Posterior cingulate gyrus (tissue), 11 donors: ENCODE measurements at regions not wholly inside any gene's neighbourhood (a gene's known extent, or its start where the extent isn't known, plus 50 kb on each side); places are given as distances from the start of the nearest gene placed in this dataset.

Source experiments
- DNase-seq, 10 donors: peaks; one replicate each; pipeline versions ENCODE4 v3.0.0 to v3.0.0-alpha.2; 2020 to 2021; ENCODE audit warnings: mixed read lengths in 3 of 10
- intact Hi-C: fragments of 100-400 bp; cut with DNase I; formaldehyde crosslinking; loops from one replicate; pipeline ENCODE4 v1.15.1; 2023

DNA sequence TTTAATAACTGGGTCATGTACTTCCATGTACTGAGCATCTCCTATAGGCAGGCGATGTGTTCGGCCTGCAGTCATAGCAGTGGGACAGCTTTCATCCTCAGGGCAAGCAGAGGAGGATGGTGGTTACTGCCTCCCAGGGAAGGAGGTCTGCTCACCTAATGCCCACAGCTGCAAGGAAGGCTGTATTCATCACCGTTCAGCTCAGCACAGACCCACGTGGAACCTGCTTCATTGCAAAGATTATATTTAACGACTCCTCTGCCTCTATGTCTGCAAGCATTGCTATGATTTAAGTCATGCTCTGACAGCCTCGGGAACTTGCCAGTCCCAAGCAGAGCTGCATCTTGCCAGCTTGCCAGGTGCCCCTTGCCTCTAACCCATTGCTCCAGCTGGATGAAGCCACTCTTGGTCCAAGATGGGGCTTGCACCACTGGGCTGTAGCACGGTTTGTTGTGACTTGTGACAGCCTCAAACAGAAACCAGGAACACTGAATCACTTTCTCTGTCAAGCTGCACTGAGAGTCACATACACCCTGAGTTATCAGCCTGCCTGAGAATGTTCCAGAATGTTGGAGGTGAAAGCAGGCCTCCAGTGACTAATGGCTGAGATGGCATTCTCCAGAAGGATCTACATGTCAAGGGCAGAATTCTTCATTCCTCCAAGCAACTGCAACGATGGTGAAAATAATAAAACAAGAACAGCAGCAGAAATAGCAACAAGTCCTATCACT, 651.1 kb upstream of the ID2 start:
- intact Hi-C loops = no loop called here
- no peak for DNase-seq

DNA sequence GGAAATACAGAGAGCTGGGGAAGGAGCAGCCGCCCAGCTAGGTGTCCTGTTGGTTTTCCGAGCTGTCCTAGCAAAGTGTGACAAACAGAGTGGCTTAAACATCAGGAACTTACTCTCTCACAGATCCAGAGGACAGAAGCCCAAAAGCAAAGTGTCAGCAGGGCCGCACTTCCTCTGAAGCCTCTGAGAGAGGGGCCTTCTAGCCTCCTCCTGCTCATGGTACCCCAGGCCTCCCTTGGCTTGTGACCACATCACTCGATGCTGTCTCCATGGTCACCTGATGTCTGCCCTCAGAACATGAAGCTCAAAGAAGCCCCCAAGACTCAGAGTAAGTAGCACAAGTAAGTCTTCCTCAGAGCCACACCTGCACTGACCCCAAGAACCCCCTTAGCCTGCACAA, 650.5 kb upstream of the ID2 start:
- no peak for DNase-seq
- intact Hi-C loops = no loop called here

DNA sequence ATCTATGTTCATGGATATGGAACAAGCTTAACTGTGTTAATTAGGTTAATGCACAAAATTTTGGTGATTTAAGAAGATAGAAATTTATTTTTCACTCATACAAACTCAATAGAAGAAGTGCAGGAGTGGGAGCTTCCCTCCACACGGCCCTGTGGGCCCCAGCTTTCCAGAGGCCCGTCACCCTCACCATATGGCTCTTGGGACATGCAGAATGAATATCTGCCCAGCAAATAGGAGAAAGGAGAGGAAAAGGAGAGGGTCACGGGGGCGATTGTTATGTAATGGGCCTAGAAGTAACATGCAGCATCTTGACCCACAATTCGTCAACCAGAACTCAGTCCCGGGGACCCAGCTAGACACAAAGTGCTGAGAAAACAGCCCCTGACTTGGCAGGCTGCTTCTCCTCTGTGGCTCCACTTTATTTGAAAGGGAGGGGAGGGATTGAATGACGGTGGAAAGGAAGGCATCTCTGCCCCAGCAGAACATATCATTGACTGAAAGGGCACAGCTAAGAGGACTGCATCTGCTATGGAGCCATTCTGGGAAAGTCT, 648.2 kb upstream of the ID2 start:
- DNase-seq = no peak
- intact Hi-C loops = no loop called here

DNA sequence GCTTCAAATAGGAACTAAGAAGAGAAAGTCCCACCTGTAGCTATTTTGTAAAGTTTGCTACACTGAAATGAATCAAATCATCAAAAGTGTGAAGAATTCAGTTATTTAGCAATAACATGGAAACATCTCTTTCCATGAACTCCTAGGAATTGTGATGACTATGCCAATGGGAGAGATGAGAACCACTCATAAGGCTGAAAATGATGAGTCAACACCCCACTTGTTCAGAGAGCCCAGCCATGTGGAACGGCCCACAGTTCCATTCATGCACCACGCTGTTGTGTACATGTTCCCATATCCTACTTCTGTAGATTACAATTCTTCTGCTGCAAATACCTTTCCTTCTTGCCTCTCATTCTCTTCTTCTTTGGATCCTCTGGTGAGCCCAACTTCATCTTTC, 645.5 kb upstream of the ID2 start:
- intact Hi-C loops = no loop called here
- DNase-seq = no peak

DNA sequence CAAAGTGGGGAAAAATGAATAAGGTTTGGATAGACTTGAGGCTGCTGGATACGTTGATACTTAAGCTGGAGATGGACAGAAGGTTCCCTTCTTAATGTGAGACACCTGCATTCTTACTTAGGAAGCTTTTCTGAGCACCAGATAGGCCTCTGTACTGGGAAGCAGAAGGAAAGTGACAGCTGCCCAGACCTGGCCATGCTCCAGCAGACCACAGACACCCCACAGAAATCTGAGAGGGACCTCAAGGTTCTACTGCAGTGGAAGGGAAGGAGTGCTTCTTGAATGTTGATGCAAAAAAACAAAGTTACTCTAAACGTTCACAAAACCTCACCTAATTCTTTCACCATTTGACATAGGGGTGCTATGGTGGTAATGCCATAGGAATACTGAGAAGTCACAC, 642.1 kb upstream of the ID2 start:
- intact Hi-C loops = no loop called here
- DNase-seq = no peak

DNA sequence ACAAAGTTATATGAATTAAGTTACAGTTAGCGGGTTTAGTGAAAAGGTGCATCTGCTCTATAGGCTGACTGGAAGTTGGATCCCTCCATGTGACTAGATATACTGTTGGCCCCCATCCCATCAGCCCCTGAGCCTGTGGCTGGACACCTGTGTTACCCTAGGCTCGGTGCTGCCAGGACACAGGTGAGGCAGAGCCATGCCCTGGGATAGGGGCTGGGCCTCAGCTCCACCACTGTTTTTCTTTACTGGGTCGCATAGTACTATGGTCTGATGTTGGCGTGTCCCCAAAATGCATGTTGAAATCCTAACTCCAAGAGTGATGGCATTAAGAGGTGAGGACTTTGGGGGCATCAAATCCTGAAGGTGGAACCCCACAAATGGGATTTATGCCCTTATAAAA, 638.6 kb upstream of the ID2 start:
- DNase-seq = no peak
- intact Hi-C loops = no loop called here

DNA sequence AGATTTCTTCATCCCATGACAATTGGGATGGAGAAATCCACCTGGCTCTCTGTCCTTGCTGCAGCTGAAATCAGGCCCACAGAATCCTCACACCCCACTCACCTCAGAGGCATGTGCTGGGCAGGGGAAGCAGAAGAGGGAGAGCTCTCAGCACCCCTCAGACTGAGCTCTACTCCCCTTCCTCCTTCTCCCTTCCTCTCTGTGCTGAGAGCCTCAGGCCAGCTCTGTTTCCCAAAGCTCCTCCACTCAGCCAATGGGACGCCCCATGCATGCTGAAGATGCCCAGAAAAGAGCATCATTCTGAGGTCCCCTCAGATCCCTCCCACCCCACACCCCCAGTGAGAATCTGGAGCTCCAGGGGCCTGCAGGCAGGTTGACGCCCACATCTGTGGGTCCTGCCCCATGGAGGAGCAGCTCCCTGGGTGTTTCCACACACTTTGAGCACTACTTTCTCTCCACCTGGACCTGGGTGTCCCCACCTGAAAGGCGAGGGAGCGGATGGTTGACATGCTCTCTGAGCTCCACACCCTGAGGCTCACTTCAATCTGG, 637.7 kb upstream of the ID2 start:
- no peak for DNase-seq
- intact Hi-C loops = no loop called here

DNA sequence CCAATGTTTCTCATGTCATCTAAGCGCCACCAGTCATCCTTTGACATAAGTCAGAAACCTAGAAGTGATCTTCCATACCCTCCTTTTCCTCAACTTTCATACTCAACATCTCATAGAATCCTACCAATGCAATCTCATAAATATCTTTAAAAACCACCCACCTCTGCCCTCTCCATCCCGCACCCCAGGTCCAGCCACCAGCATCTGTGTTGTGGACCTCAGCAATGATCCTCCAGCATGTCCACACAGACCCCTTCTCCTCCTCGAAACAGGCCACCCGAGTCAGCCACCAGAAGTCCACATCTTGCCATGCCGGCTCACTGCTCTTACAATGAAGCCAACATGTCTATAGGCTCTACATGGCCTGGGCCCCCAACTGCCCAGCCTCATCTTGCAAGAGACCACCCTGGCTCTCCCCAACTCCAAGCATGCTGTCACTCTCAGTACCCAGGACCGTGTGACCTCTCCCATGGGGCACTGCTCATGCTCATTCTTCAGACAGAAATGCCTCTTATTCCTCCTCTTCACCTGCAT, 636.7 kb upstream of the ID2 start:
- DNase-seq = no peak
- intact Hi-C loops = no loop called here

DNA sequence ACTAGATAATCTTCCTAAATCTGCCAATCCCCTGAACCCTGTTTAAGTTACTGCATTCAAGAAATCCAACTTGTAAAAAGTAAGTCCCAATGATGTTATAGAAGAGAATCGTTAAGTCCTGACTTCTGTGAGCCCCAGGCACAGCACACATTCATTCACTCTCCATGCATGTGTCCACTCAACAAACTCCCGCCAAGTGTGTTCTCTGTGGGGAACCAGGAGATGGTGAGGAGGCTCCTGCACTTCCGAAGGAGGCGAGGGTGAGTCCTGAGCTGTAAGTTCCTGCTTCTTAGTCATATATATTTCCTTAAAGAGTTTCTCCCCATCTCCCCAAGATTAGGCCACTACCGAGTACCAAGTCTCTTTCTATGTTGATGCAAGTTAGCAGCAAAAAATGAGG, 635.0 kb upstream of the ID2 start:
- DNase-seq = no peak
- intact Hi-C loops = no loop called here

DNA sequence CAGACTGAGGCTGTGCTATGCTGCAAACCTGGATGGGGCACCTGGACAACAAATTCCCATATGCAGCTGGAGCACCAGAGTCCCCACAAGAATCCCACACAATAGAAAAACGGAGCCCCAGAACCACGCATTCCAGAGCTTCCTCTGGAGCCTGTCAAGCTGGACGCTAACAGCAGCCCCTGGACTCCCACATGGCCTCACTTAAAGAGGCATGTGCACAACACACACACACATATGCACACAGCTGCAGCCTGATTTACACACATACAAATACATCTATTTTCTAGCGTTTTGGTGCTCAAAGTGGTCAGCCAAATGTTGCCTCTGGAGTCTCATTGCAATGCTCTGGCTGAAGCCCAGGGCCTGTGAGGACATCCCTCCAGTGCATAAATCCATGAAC, 632.7 kb upstream of the ID2 start:
- intact Hi-C loops = no loop called here
- DNase-seq = no peak

DNA sequence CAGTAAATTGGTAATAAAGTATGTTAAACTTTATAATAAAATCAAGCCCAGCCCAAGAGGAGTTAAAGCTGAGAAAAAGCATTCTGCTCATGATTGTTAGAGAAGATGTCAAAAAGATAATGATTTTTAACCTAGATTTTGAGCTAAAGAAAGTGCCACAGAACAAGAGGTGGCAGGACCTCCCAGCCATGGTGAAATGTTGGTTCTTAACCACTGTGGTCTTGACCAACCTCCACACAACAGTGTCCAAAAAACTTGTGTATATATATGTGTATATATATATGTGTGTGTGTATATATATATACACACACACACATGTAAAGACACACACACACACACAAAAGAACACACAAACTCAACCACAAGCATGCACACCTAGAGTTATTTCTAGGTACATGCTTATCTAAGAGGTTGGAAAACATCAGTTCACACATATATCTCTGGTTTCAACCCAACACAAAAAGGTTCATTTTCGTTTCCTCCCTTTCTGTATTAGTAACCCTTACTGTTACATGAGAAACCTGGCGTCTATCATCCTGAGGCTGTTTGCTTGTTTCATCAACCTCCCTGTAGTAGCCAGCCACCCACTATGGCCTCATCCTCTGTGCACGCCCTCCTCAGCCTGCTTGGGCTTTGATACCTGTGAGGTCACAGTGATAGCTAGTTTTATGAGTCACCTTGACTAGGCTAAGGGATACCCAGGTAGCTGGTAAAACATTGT, 631.8 kb upstream of the ID2 start:
- no peak for DNase-seq
- intact Hi-C loops = no loop called here

DNA sequence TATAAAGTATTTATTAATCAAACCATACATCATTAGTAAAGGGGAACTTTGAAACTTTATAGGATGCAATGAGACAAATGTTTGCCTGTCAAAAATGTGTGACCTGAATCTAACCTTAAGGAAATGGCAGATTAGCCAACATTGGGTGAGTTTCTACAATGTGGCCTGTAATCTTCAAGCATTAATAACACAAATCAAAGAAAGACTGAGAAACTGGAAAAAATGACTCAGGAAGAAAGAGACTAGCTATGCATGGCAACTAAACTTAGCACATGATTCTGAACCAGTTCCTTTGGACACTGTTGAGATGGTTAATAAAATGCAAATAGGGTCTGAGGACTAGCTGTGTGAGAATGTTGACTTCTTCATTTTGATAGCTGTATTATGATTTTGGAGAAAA, 628.6 kb upstream of the ID2 start:
- intact Hi-C loops = no loop called here
- no peak for DNase-seq

DNA sequence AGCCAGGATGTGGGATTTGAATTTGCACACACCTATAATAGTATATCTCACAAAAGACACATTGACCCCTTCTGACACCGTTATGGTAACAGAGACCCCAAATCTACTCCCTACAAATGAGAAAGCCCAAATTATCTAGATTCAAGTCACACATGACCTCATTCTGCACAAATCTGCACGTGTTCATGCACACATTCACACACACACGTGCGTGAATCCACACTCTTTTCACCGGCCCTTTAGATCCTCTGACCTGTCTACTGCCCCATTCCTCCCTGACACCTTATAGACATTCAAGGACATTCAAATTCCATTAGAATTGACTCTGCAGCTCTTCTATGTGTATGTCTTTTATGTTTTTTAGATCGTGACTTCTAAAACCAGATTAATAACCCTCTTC, 627.8 kb upstream of the ID2 start:
- intact Hi-C loops = no loop called here
- DNase-seq = no peak

DNA sequence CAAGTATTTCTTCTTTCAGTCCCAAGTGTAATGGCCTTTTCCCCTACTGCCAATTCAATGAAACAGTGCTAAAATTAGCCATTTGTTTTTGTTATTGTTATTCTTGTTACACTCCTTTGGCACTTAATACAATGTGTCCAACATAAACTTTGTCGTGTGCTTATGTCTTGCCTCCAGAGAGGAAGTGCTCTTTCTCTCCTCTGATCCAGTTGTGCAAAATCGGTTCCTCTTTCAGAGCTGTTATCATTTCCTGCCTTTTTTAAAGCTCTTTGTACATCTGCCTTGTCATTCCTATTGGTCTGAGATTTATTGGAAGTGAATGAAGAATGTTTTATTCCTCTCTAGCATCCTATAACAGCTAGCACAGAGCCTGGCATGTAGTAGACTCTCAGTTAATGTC, 623.2 kb upstream of the ID2 start:
- no peak for DNase-seq
- intact Hi-C loops = no loop called here

DNA sequence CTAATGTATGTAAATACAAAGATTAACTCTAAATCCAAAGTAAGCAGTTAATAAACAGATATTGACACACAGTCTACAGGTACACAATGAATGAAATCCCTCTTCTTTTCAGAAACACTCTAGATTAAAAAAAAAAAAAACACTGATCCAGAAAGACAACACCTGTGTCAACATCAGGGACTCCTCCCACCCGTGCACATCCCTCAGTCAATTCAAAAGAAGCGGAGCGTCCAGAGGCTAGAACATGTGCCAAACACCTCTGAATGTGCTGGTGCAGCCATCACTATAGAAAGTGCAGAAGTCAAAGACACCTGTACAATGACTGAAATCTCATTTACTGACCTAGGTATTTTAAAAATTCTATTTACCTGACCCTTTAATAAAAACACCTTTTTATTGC, 622.6 kb upstream of the ID2 start:
- intact Hi-C loops = no loop called here
- no peak for DNase-seq

DNA sequence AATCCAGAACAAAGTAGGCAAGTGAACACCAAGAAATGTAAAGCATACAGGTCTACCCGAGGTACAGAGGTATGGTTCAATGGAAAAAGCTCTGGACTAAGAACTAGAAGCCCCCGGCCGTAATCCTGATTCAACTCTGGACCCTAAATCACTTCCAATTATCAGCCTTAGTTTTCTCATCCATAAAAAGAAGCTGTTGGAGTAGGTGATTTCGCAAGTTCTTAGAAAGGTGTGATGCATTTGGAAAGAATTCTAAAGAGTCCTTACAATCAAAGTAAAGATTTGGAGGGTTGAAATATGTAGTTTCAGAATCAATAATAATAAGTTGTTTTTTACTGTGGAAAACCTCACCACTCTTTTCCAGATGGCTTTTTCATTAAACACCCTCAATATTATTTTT, 622.1 kb upstream of the ID2 start:
- no peak for DNase-seq
- intact Hi-C loops = no loop called here

DNA sequence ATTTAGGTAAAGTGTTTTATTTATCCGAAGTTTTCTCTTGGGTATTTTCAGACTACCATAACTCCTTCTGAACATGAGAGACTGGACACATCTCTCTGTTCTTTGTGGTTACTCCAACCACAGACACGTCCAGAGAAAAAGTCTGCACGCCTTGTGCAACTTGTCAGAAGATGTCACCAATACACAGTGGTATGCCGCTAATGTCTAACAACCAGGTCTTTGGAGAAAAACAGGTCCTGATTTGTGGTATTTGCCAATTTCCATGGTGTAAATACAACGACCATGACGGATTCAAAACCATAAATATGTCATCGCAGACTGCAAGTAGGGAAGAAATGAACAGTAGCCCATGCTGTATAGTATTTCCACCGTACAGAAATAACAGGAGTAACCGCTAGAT, 620.6 kb upstream of the ID2 start:
- intact Hi-C loops = no loop called here
- DNase-seq = no peak

DNA sequence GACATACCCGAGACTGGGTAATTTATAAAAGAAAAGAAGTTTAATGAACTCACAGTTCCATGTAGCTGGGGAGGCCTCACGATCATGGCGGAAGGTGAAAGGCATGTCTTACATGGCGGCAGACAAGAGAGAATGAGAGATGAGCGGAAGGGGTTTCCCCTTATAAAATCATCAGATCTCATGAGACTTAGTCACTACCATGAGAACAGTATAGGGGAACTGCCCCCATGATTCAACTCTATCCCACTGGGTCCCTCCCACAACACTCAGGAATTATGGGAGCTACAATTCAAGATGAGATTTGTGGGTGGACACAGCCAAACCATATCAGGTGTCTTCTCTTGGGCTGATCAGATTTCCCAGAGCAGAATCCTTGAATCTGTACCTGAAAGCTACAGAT, 617.3 kb upstream of the ID2 start:
- intact Hi-C loops = no loop called here
- no peak for DNase-seq

DNA sequence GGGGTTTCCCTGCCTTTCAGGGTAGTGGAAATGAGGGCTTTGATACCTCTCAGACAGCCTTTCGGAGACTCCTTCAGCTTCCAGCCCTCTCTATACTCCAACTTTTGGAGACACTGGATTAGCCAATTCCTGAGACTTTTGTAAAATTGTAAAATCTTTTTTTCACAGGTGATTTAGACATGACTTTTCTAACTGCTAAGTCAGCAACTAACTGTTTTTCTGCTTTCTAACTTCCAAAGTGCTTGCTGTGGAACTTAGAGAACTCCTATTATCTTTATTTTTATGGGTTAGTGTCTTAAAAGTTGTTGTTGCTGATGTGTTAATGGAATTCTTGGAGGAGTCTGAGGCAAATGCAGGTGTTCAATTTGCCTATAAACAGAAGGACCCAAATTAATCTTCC, 616.7 kb upstream of the ID2 start:
- DNase-seq = no peak
- intact Hi-C loops = no loop called here

DNA sequence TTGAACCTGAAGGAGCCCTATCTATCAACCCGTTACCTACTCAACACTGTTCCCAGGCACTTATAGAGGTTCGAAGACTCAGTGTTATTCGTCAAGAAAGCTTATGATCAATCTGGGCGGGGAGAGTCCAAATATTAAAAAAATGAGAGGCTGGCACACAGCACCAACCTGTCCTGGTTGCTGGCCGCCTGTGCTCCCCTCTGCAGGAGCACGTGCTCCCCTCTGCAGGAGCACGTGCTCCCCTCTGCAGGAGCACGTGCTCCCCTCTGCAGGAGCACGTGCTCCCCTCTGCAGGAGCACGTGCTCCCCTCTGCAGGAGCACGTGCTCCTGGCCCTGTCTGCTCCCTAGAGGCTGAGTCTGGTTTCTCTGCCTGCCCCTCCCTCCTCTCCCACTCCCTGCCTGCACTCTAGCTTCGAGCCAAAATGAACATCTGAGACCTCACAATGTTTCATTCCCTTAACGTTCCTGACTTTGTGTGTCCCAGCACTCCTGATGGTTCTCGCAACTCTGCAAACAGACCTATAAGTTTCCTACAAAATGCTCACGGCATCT, 614.0 kb upstream of the ID2 start:
- DNase-seq = no peak
- intact Hi-C loops = no loop called here

DNA sequence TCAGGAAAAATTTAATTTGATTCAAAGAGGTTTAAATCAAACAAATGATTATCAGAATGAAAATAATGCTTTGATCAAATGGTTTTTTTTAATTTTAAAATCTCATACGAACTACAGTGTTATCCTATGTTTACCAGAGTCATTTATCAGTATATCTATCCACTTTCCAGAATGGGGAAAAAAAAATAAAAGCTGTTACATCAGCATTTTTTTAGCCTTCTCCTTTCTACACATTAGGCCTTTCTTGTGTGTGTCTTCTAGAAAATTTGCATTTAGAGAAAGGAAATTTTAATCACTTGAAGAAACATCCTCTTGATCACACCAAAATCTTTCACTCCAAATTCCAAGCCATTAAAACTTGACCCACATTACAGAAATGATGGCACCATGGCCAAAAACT, 608.9 kb upstream of the ID2 start:
- intact Hi-C loops = no loop called here
- DNase-seq = no peak

DNA sequence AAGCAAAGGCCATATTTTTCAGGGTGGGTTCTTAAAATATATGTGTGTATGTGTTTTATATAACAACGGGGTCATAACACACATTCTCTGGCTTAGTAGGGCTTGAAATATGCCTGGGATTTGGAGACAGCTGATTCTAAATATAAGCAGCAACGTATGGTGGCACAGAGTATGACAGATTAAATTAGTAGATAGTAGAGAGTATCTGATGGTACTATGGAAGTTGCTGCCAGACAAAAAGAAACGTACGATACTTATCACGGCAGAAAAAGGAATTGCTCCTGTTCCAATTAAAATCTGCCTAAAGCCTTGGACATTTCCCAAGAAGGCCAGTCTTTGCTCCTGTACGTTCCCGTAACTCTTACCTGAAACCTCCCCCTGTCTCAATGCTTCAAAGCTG, 607.9 kb upstream of the ID2 start:
- intact Hi-C loops = no loop called here
- no peak for DNase-seq
